OCI-LY3 (cell line): ENCODE measurements at regions not wholly inside any gene's neighbourhood (a gene's known extent, or its start where the extent isn't known, plus 50 kb on each side); places are given as distances from the start of the nearest gene placed in this dataset.

ENCODE experiments used
- CTCF ChIP-seq: fragments of 200-600, 300-600 bp; sonication (generic); IDR thresholded peaks from 2 replicates; pipeline ENCODE4 v1.5.1; 2014; ENCODE audit warnings: antibody characterized with exemption, low read length, low read depth
- EZH2phosphoT487 ChIP-seq: fragments of 200-600 bp; shearing (Covaris generic); IDR thresholded peaks from 2 replicates; pipeline ENCODE4 v1.6.1; 2018; ENCODE audit warnings: antibody characterized with exemption, mixed run types, low read depth

GRCh38 chr4:149885896-149886295 lies 70.3 kb upstream of the IQCM start:
- no peak for TF ChIP-seq CTCF
- no peak for TF ChIP-seq EZH2phosphoT487
